HEK293T (cell line): ENCODE measurements at regions not wholly inside any gene's neighbourhood (a gene's known extent, or its start where the extent isn't known, plus 50 kb on each side); places are given as distances from the start of the nearest gene placed in this dataset.

Experiments used
- CTCF ChIA-PET: fragments of 350-600 bp; formaldehyde crosslinking; extraction: SDS; loops from one replicate; lab custom pipeline; 2021; ENCODE audit warnings: antibody characterized with exemption, inconsistent platforms; lab: Yijun Ruan, JAX
- POLR2A ChIA-PET: fragments of 350-600 bp; formaldehyde crosslinking; extraction: SDS; loops from one replicate; lab custom pipeline; 2020; ENCODE audit warnings: antibody characterized with exemption, inconsistent platforms; lab: Yijun Ruan, JAX
- DNase-seq: peaks from one replicate; pipeline ENCODE4 v3.0.0; 2012; ENCODE audit warnings: mixed read lengths; ENCODE audit errors: extremely low spot score
- ARNT ChIP-seq: fragments of 450-650 bp; IDR thresholded peaks from 2 replicates; pipeline ENCODE4 v1.6.1; 2017; ENCODE audit warnings: mild to moderate bottlenecking
- BHLHE40 ChIP-seq: fragments of 450-650 bp; IDR thresholded peaks from 2 replicates; pipeline ENCODE4 v1.6.1; 2016; ENCODE audit warnings: mild to moderate bottlenecking, moderate library complexity, borderline replicate concordance
- CTBP1 ChIP-seq: fragments of 450-650 bp; IDR thresholded peaks from 2 replicates; pipeline ENCODE4 v1.6.1; 2016; ENCODE audit warnings: borderline replicate concordance
- ELF4 ChIP-seq: fragments of 450-650 bp; IDR thresholded peaks from 2 replicates; pipeline ENCODE4 v1.6.1; 2017; ENCODE audit warnings: antibody characterized with exemption
- FOXA1 ChIP-seq: fragments of 450-650 bp; IDR thresholded peaks from 2 replicates; pipeline ENCODE4 v1.6.1; 2016; ENCODE audit warnings: mild to moderate bottlenecking
- FOXK2 ChIP-seq: fragments of 450-650 bp; IDR thresholded peaks from 2 replicates; pipeline ENCODE4 v1.6.1; 2016; ENCODE audit warnings: mild to moderate bottlenecking
- FOXM1 ChIP-seq: fragments of 450-650 bp; IDR thresholded peaks from 2 replicates; pipeline ENCODE4 v1.6.1; 2017; ENCODE audit warnings: mild to moderate bottlenecking, borderline replicate concordance
- HDGF ChIP-seq: fragments of 450-650 bp; IDR thresholded peaks from 2 replicates; pipeline ENCODE4 v1.6.1; 2017; ENCODE audit warnings: antibody characterized with exemption, borderline replicate concordance
- L3MBTL2 ChIP-seq: fragments of 450-650 bp; conservative IDR thresholded peaks from 2 replicates; pipeline ENCODE4 v1.6.1; 2016; ENCODE audit warnings: mild to moderate bottlenecking
- LEF1 ChIP-seq: fragments of 450-650 bp; IDR thresholded peaks from 2 replicates; pipeline ENCODE4 v1.6.1; 2017; ENCODE audit warnings: mild to moderate bottlenecking, borderline replicate concordance
- NFRKB ChIP-seq: fragments of 450-650 bp; IDR thresholded peaks from 2 replicates; pipeline ENCODE4 v1.6.1; 2016; ENCODE audit warnings: mild to moderate bottlenecking, moderate library complexity
- PKNOX1 ChIP-seq: fragments of 450-650 bp; IDR thresholded peaks from 2 replicates; pipeline ENCODE4 v1.6.1; 2016
- SP1 ChIP-seq: fragments of 450-650 bp; IDR thresholded peaks from 2 replicates; pipeline ENCODE4 v1.6.1; 2017
- SUZ12 ChIP-seq: fragments of 450-650 bp; IDR thresholded peaks from 2 replicates; pipeline ENCODE4 v1.6.1; 2016; ENCODE audit warnings: mild to moderate bottlenecking
- TARDBP ChIP-seq: fragments of 450-650 bp; IDR thresholded peaks from 2 replicates; pipeline ENCODE4 v1.6.1; 2016
- ZNF384 ChIP-seq: fragments of 450-650 bp; IDR thresholded peaks from 2 replicates; pipeline ENCODE4 v1.6.1; 2016

- no peak for DNase-seq
- TF ChIP-seq SP1 (no peak), ZNF384 (no peak), CTBP1 (no peak), ARNT (no peak), SUZ12 (no peak), TARDBP (no peak), LEF1 (no peak), FOXA1 (no peak), FOXK2 (no peak), HDGF (no peak), BHLHE40 (no peak), PKNOX1 (no peak), L3MBTL2 (no peak), NFRKB (no peak), ELF4 (no peak), FOXM1 (no peak)
- ChIA-PET POLR2A (no interaction called here), CTCF (no interaction called here)
These were observed 69.8 kb upstream of the MED13L start for GRCh38 chr12:116347265-116347664.

- CTCF ChIA-PET: interaction anchor here (0.5 kb wide), 1 partner anchor 10 kb away, joined by 3 read pairs; no protein-coding TSS in a partner anchor
- DNase-seq: no peak
- TF ChIP-seq CTBP1: no peak
- POLR2A ChIA-PET: no interaction called here
These were observed 74.9 kb upstream of the MED13L start for GRCh38 chr12:116352315-116352835.

- ChIA-PET POLR2A (no interaction called here), CTCF (no interaction called here)
- DNase-seq: no peak
- TF ChIP-seq SP1 (no peak), LEF1 (no peak), SUZ12 (no peak), L3MBTL2 (no peak), TARDBP (no peak), PKNOX1 (no peak), FOXK2 (no peak), ELF4 (no peak), ZNF384 (no peak), FOXA1 (no peak), BHLHE40 (no peak), FOXM1 (no peak), ARNT (no peak), NFRKB (no peak), CTBP1 (no peak), HDGF (no peak)
These were observed 76.5 kb upstream of the MED13L start for GRCh38 chr12:116353958-116354357.

- TF ChIP-seq CTBP1 (no peak), HDGF (no peak), FOXA1 (no peak), SP1 (no peak), FOXK2 (no peak), LEF1 (no peak), ZNF384 (no peak), FOXM1 (no peak), NFRKB (no peak), SUZ12 (no peak)
- POLR2A ChIA-PET: no interaction called here
- no peak for DNase-seq
- CTCF ChIA-PET: no interaction called here
These were observed 77.0 kb upstream of the MED13L start for GRCh38 chr12:116354534-116354933.

GRCh38 chr12:116354950-116355783 is 77.7 kb upstream of the MED13L start:
- ChIA-PET CTCF (no interaction called here), POLR2A (no interaction called here)
- TF ChIP-seq ELF4 (no peak), LEF1 (no peak), TARDBP (no peak), PKNOX1 (no peak)
- no peak for DNase-seq

GRCh38 chr12:116358536-116358892 is 81.0 kb upstream of the MED13L start:
- CTCF ChIA-PET: no interaction called here
- TF ChIP-seq TARDBP (no peak), LEF1 (no peak), SP1 (no peak), ARNT (no peak), SUZ12 (no peak), FOXK2 (no peak), FOXA1 (no peak), L3MBTL2 (no peak), CTBP1 (no peak), ELF4 (no peak), FOXM1 (no peak), PKNOX1 (no peak), BHLHE40 (no peak), NFRKB (no peak), ZNF384 (no peak), HDGF (no peak)
- DNase-seq: no peak
- POLR2A ChIA-PET: no interaction called here
